H1 (cell line): ENCODE measurements at regions not wholly inside any gene's neighbourhood (a gene's known extent, or its start where the extent isn't known, plus 50 kb on each side); places are given as distances from the start of the nearest gene placed in this dataset.

Experiments used
- KDM4A ChIP-seq: IDR thresholded peaks from one replicate; pipeline ENCODE4 v1.7.1; 2012; ENCODE audit warnings: low read depth, mild to moderate bottlenecking, moderate library complexity, low read length, inconsistent platforms; ENCODE audit not compliant: severe bottlenecking
- SRF ChIP-seq: IDR thresholded peaks from 2 replicates; pipeline ENCODE4 v1.6.1; 2011; ENCODE audit warnings: mild to moderate bottlenecking, low read depth, low read length, moderate library complexity

DNA sequence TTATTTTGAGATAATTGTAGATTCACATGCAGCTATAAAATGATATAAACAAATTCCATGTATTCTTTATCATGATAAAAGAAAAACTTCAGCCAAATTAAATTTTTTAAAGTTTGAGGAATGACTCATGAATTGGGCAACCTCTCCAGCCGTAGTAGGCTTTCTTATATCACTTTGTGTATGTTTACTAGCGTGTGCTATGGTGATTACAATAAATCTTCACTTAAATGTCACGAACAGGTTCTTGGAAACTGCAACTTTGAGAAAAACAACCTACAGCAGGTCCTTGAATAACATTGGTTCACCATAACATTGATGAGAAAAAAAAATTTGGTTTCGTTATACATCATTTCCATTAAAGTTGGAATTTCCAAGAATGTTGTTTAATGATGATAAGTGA lies 730.9 kb upstream of the TYRP1 start (continued):
- TF ChIP-seq KDM4A (no peak), SRF (no peak)
